Activated gamma-delta T cell treated with anti-CD3 and anti-CD28 coated beads, Interleukin-2, amount 50 U/mL, for 16 hours (primary cell): ENCODE measurements at regions not wholly inside any gene's neighbourhood (a gene's known extent, or its start where the extent isn't known, plus 50 kb on each side); places are given as distances from the start of the nearest gene placed in this dataset.

ENCODE experiments used
- DNase-seq: peaks from one replicate; pipeline ENCODE4 v3.0.0-alpha.2; 2020; ENCODE audit warnings: low read depth

- no peak for DNase-seq
Observed at GRCh38 chr3:150165396-150166094, 194.8 kb upstream of the PFN2 start.

- no peak for DNase-seq
Observed at GRCh38 chr3:150161011-150161410, 190.3 kb upstream of the PFN2 start.

DNA sequence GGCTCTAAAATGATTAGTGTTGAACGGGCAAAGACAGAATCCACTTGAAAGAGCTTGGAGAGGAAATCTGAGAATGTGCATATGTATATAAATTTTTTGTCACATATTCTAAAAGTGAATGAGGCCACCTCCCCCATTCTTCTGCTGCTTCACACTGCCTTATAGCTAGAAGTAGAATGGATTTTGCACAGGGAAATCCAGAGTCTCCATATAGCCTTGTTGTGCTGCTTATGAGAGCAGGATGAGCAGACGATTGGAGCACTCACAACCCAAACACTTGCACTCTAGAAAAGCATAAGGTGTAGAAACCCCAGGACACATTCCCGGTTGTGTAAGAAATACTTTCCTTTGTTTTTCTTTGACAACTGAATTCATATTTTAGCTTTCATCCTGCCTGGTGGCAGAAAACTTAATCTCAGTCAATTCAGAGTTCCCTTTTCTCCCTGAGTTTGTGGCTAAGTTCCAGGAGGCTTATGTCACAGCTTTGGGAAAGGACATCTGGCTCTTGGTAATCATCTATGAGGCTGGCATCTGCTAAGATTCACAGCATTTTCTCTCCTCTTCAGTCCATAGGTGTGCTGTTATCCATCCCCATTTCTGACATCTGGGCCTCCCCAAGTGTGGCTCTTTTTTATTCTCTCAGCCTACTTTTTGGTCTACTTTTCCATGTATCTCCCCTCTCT is 188.4 kb upstream of the PFN2 start:
- no peak for DNase-seq

GRCh38 chr3:150152567-150152966 is 181.9 kb upstream of the PFN2 start:
- DNase-seq, result no peak

DNA sequence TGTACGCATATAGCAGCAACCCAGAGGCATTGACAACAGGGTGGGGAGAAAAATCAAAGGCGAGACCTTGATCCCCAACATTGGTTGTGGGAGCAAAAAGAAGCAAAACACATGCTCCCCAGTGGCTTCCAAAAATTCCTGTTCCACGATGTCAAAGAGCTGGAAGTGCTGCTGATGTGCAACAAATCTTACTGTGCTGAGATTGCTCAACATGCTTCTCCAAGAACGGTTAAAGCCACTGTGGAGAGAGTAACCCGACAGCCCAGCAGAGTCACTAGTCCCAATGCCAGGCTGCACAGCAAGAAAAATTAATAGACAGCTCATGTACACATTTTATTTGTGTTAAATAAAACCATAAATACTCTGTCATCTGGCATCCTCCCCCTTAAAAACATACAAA is 179.9 kb upstream of the PFN2 start:
- DNase-seq, result no peak

- DNase-seq, result no peak
Observed at GRCh38 chr3:150149651-150150051, 179.0 kb upstream of the PFN2 start.

DNA sequence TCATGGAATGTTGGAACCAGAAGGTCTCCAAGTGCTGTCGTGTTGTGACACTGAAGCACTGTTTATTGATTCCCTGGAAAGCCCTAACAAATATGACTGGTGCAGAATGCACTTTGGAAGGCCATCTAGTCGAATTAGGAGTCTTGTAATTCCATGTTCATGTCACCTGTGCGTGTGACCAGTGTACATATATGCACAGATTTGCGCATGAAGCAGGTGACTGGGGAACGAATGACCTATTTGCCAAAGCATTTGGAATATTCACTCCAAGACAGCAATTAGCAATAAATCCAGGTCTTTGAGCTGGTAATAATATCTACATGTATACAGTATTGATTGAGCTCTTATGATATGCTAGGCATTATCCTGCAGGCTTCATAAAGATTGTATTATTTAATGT is 177.5 kb upstream of the PFN2 start:
- DNase-seq, result no peak

- DNase-seq, result no peak
Observed at GRCh38 chr3:150147776-150148175, 177.1 kb upstream of the PFN2 start.

DNA sequence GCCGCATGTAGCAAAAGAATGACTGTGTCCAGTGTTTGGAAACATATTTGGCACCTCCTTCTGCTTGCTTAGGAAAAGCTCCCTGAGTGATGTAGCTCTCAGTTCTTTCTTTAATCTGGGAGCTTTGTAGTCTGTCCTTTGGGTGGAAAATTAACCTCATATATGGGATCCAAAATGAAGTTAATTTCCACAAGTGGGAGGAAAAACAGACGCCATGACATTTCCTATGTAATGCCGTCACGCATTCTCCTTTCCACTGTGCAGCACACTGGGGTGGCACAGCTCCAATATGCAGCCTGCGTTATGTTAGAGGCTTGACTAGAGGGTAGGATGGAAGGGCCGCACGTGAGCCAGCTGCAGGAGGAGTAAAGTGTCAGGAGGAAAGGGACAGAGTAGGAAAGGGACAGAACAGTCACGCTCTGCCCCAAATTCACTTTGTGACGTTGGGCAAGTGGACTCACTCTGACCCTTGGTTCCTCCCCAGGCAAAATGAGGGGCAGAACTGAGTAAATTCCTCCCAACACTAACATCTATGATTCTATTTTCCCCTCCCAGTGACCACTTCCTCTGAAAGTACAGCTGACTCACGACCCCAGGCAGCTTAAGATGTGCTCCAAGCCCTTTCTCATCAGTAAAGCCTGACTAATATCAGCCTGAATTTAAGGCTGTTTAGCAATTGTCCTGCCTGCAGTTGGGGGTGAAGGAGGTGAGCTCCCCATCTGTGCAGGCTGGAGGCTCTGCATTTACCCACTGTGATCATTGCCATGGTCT is 176.5 kb upstream of the PFN2 start:
- no peak for DNase-seq

- DNase-seq, result no peak
Observed at GRCh38 chr3:150145659-150146058, 175.0 kb upstream of the PFN2 start.

DNA sequence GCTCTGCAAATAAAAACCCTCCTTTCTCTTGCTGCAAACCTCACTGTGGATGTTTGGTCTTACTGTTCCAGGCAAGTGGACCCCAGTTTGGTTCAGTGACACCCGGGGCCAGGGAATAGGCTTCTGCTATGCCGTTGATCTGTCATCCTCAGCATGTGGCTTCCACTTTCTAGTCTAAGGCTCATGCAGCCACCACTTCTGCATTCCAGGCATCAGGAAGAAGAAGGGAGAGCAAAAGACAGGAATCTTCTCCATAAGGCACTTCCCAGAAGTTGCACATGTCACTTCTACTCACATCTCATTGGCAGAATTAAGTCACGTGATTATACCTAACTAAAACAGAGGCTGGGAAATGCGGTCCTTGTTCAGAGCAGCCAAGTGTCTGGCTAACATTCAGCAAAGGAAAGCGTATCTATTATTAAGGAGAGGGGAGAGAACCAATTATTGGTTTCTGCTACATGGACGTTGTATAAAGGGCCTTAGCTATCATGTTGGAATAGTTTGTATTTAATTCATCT is 173.6 kb upstream of the PFN2 start:
- DNase-seq, result no peak

- DNase-seq, result no peak
Observed at GRCh38 chr3:150142936-150143335, 172.2 kb upstream of the PFN2 start.

GRCh38 chr3:150141790-150142326 is 171.2 kb upstream of the PFN2 start:
- no peak for DNase-seq

DNA sequence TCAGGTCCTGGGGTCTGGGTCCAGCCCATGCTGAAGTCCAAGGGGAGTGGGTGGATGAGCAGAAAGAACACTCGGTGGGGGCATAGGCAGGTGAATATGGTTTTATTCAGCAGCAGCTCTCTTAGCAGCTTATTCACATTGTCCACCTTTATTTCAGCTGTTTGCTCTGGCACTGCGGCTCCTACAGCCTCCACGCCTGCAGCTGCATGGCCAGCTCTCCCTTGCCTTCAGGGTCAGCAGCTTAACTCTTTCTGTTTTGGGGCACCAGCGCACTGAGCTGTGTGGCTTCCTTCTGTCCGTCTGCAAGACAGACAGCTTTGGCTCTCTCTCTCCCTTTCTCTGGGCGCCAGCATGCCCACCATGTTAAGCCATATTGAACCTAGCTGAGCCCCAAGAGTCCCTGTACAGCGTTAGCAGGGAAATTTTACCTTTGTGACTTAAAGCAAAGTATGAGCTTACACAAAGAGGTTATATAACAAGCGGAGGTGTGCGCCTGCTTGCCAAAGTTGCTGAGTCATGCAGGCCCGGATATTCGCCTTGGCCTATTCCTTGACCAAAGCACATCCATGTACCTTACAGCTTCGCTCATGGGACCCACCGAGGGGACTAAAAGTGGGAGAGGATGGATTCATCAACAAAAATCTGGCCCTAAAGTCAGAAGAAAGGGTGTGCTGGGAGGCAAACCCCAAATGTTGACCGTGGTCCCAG is 170.1 kb upstream of the PFN2 start:
- DNase-seq, result no peak

- no peak for DNase-seq
Observed at GRCh38 chr3:150138824-150139223, 168.1 kb upstream of the PFN2 start.

- no peak for DNase-seq
Observed at GRCh38 chr3:150136242-150136641, 165.5 kb upstream of the PFN2 start.

GRCh38 chr3:150135287-150135721 is 164.6 kb upstream of the PFN2 start:
- no peak for DNase-seq

- no peak for DNase-seq
Observed at GRCh38 chr3:150133293-150133692, 162.6 kb upstream of the PFN2 start.

- no peak for DNase-seq
Observed at GRCh38 chr3:150132101-150132749, 161.5 kb upstream of the PFN2 start.

GRCh38 chr3:150131663-150132062 is 161.0 kb upstream of the PFN2 start:
- DNase-seq, result no peak

DNA sequence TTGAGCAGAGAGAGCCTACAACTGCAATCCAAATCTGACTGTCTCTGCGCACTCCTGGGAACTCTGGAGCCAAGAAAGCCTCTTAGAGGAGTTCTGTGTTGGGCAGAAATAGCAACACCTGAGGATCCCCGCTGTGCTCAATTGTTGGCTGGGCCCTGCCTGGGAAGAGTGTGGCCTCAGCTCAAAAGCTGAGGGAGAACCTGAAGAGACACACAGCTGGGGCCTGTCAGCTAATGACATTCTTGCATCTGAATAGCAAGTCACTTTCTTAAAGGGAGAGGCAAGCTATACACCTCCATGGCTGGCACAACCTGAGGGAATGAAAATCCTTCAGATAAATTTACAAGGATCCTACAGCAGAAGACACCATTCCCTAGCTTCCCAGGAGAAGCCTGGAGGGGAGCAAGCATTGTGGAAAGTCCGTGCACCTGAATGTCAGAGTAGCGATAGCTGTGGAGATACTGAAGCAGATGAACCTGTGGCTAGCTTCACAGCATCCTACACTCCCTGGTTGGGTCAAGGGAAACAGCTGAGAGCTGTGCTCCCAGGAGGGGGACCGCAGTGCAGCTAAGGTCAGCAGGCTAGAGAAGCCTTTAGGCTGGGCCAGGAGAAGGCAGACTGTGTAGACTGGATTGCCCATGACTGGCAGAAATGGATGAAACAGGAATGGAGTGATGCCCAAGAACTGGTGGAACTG is 159.9 kb upstream of the PFN2 start:
- DNase-seq, result no peak
